H1 (cell line): ENCODE measurements at regions not wholly inside any gene's neighbourhood (a gene's known extent, or its start where the extent isn't known, plus 50 kb on each side); places are given as distances from the start of the nearest gene placed in this dataset.

ENCODE experiments used
- CTCF ChIA-PET: fragments of 300-600 bp; sonication (Branson Sonifier 250); formaldehyde crosslinking; loops from one replicate; lab custom pipeline; 2021; ENCODE audit not compliant: partially characterized antibody; lab: Charles Lee
- POLR2A ChIA-PET: fragments of 300-600 bp; sonication (Branson Sonifier 250); formaldehyde crosslinking; loops from one replicate; lab custom pipeline; 2021; ENCODE audit warnings: inconsistent platforms; ENCODE audit not compliant: partially characterized antibody; lab: Charles Lee
- DNase-seq, 2 experiments: peaks; one replicate each; pipeline versions ENCODE4 v3.0.0 to v3.0.0-alpha.2; 2010 to 2022; ENCODE audit warnings: low spot score in 2 of 2, low read depth in 1 of 2, mixed read lengths in 1 of 2
- FAIRE-seq: peaks from 2 replicates; lab custom pipeline; 2011; peaks lifted over from hg19 to GRCh38; lab: Jason Lieb, UNC
- H2AFZ ChIP-seq: 2 replicates; pipeline ENCODE4 v1.8.1; 2012; ENCODE audit warnings: low read length, inconsistent platforms
- H2AK5ac ChIP-seq: 2 replicates; pipeline ENCODE4 v1.6.1; 2013; ENCODE audit warnings: low read depth, low read length
- H2BK120ac ChIP-seq: replicated peaks from 2 replicates; pipeline ENCODE3; 2013; ENCODE audit warnings: low read depth, low read length, inconsistent platforms
- H2BK12ac ChIP-seq: 2 replicates; pipeline ENCODE4 v1.6.1; 2013; ENCODE audit warnings: low read depth, low read length
- H2BK15ac ChIP-seq: 2 replicates; pipeline ENCODE4 v1.6.1; 2013; ENCODE audit warnings: low read length
- H2BK20ac ChIP-seq: 2 replicates; pipeline ENCODE4 v1.6.1; 2013; ENCODE audit warnings: low read length
- H2BK5ac ChIP-seq: 2 replicates; pipeline ENCODE4 v1.6.1; 2013; ENCODE audit warnings: low read depth, low read length
- H3K14ac ChIP-seq: 2 replicates; pipeline ENCODE4 v1.6.1; 2013; ENCODE audit warnings: inconsistent platforms; ENCODE audit not compliant: insufficient read length
- H3K18ac ChIP-seq: 2 replicates; pipeline ENCODE4 v1.6.1; 2013; ENCODE audit warnings: low read length; ENCODE audit errors: extremely low read depth
- H3K23ac ChIP-seq: 2 replicates; pipeline ENCODE4 v1.6.1; 2013; ENCODE audit warnings: inconsistent platforms; ENCODE audit not compliant: insufficient read length
- H3K23me2 ChIP-seq: 2 replicates; pipeline ENCODE4 v1.6.1; 2013; ENCODE audit warnings: low read depth, low read length
- H3K27ac ChIP-seq: 2 replicates; pipeline ENCODE4 v1.6.1; 2011; ENCODE audit warnings: low read depth, low read length, inconsistent platforms
- H3K27me3 ChIP-seq, 4 experiments: replicated peaks in 1 of 4; 1 replicate in 1 of 4; 2 replicates in 3 of 4; pipeline versions ENCODE4 v1.6.1 to v1.8.1; 2011 to 2013; ENCODE audit warnings: low read length in 3 of 4, mild to moderate bottlenecking in 3 of 4, inconsistent platforms in 2 of 4, mixed read lengths in 2 of 4, moderate library complexity in 1 of 4; ENCODE audit not compliant: control insufficient read depth in 3 of 4, insufficient read depth in 3 of 4; ENCODE audit errors: extremely low read depth in 1 of 4
- H3K36me3 ChIP-seq, 4 experiments: 2 replicates each; pipeline versions ENCODE4 v1.6.1 to v1.8.1; 2011 to 2013; ENCODE audit warnings: mild to moderate bottlenecking in 4 of 4, low read length in 3 of 4, moderate library complexity in 2 of 4, control low read depth in 1 of 4, inconsistent platforms in 1 of 4; ENCODE audit not compliant: insufficient read depth in 4 of 4, control insufficient read depth in 2 of 4
- H3K4ac ChIP-seq: replicated peaks from 2 replicates; pipeline ENCODE3; 2013; ENCODE audit warnings: low read length, low read depth, mixed read lengths, inconsistent platforms; ENCODE audit not compliant: insufficient read length
- H3K4me1 ChIP-seq, 4 experiments: replicated peaks in 1 of 4; 1 replicate in 1 of 4; 2 replicates in 3 of 4; pipeline versions ENCODE4 v1.6.1 to v1.8.1; 2011 to 2013; ENCODE audit warnings: low read length in 3 of 4, inconsistent platforms in 2 of 4, mixed read lengths in 1 of 4; ENCODE audit not compliant: insufficient read depth in 4 of 4, control insufficient read depth in 3 of 4
- H3K4me2 ChIP-seq, 2 experiments: 2 replicates each; pipeline versions ENCODE4 v1.6.1 to v1.8.1; 2011 to 2013; ENCODE audit warnings: low read depth in 2 of 2, low read length in 2 of 2, control low read depth in 1 of 2, inconsistent platforms in 1 of 2, mild to moderate bottlenecking in 1 of 2; ENCODE audit not compliant: insufficient read depth in 1 of 2
- H3K4me3 ChIP-seq, 4 experiments: fragments of 200-600, 300-600 bp in 1 of 4; sonication (generic), shearing (Covaris generic), sonication (Bioruptor Twin) in 1 of 4; 2 replicates each; pipeline versions ENCODE4 v1.5.1 to v1.8.1; 2011 to 2016; ENCODE audit warnings: low read length in 4 of 4, low read depth in 3 of 4, control low read depth in 2 of 4, inconsistent platforms in 2 of 4, mild to moderate bottlenecking in 2 of 4, mixed read lengths in 1 of 4, moderate library complexity in 1 of 4; ENCODE audit not compliant: insufficient read depth in 2 of 4; ENCODE audit errors: extremely low read depth in 1 of 4
- H3K56ac ChIP-seq: replicated peaks from 2 replicates; pipeline ENCODE3; 2013; ENCODE audit warnings: low read depth, mild to moderate bottlenecking, mixed read lengths, low read length, inconsistent platforms; ENCODE audit not compliant: insufficient read length
- H3K79me1 ChIP-seq: 2 replicates; pipeline ENCODE4 v1.6.1; 2013; ENCODE audit warnings: low read depth, low read length, control low read depth
- H3K79me2 ChIP-seq, 2 experiments: 2 replicates each; pipeline versions ENCODE4 v1.6.1 to v1.8.1; 2012 to 2013; ENCODE audit warnings: low read length in 2 of 2, mild to moderate bottlenecking in 2 of 2, inconsistent platforms in 1 of 2; ENCODE audit not compliant: insufficient read depth in 2 of 2, control insufficient read depth in 1 of 2
- H3K9ac ChIP-seq, 4 experiments: replicated peaks in 1 of 4; 1 replicate in 1 of 4; 2 replicates in 3 of 4; pipeline versions ENCODE4 v1.6.1 to v1.8.1; 2011 to 2013; ENCODE audit warnings: low read depth in 3 of 4, low read length in 3 of 4, control low read depth in 2 of 4, mild to moderate bottlenecking in 2 of 4, moderate library complexity in 2 of 4, inconsistent platforms in 1 of 4; ENCODE audit errors: extremely low read depth in 1 of 4
- H3K9me3 ChIP-seq, 2 experiments: 2 replicates each; pipeline versions ENCODE4 v1.6.1 to v1.8.1; 2012 to 2013; ENCODE audit warnings: mild to moderate bottlenecking in 2 of 2, moderate library complexity in 2 of 2, control low read depth in 1 of 2, inconsistent platforms in 1 of 2, low read depth in 1 of 2, low read length in 1 of 2, mixed read lengths in 1 of 2; ENCODE audit not compliant: insufficient read depth in 2 of 2
- H4K20me1 ChIP-seq, 2 experiments: replicated peaks in 1 of 2; 2 replicates each; pipeline versions ENCODE3 to v1.8.1; 2011 to 2013; ENCODE audit warnings: inconsistent platforms in 2 of 2, low read length in 2 of 2, mild to moderate bottlenecking in 1 of 2; ENCODE audit not compliant: insufficient read depth in 2 of 2, control insufficient read depth in 1 of 2
- H4K5ac ChIP-seq: 2 replicates; pipeline ENCODE4 v1.6.1; 2013; ENCODE audit warnings: low read length, low read depth, mixed read lengths, inconsistent platforms; ENCODE audit not compliant: insufficient read length
- H4K8ac ChIP-seq: 2 replicates; pipeline ENCODE4 v1.8.0; 2013; ENCODE audit warnings: mild to moderate bottlenecking, moderate library complexity, low read length, inconsistent platforms; ENCODE audit not compliant: insufficient read depth; ENCODE audit errors: extremely low read depth
- H4K91ac ChIP-seq: replicated peaks from 2 replicates; pipeline ENCODE3; 2013; ENCODE audit warnings: low read length, mixed read lengths, inconsistent platforms; ENCODE audit not compliant: insufficient read length
- BRCA1 ChIP-seq: IDR thresholded peaks from 2 replicates; pipeline ENCODE4 v1.6.1; 2012; ENCODE audit warnings: low read depth, low read length, improper control_type of control experiment
- CBX8 ChIP-seq: fragments of 300-800, 300-1000 bp; sonication (generic); IDR thresholded peaks from 2 replicates; pipeline ENCODE4 v1.7.1; 2016; ENCODE audit warnings: low read depth, low read length, borderline replicate concordance
- CREB1 ChIP-seq: IDR thresholded peaks from 2 replicates; pipeline ENCODE4 v1.6.1; 2012; ENCODE audit warnings: inconsistent platforms
- FOSL1 ChIP-seq: IDR thresholded peaks from 2 replicates; pipeline ENCODE4 v1.6.1; 2011; ENCODE audit warnings: mild to moderate bottlenecking, low read depth, low read length, moderate library complexity; ENCODE audit not compliant: insufficient read depth
- JUND ChIP-seq: IDR thresholded peaks from 2 replicates; pipeline ENCODE4 v1.6.1; 2011; ENCODE audit warnings: mild to moderate bottlenecking, improper control_type of control experiment, low read length
- KDM5A ChIP-seq: fragments of 200-600 bp; IDR thresholded peaks from 2 replicates; pipeline ENCODE4 v1.7.1; 2012; ENCODE audit warnings: mild to moderate bottlenecking, low read length, inconsistent platforms, mixed read lengths
- NRF1 ChIP-seq: IDR thresholded peaks from 2 replicates; pipeline ENCODE4 v1.6.1; 2011; ENCODE audit warnings: mild to moderate bottlenecking, low read depth, low read length, improper control_type of control experiment
- PHF8 ChIP-seq: fragments of 200-600 bp; sonication (generic); conservative IDR thresholded peaks from 2 replicates; pipeline ENCODE4 v1.7.1; 2012; ENCODE audit warnings: low read depth, mild to moderate bottlenecking, inconsistent platforms, low read length, moderate library complexity
- POLR2AphosphoS5 ChIP-seq: IDR thresholded peaks from 2 replicates; pipeline ENCODE4 v1.6.1; 2011; ENCODE audit warnings: low read depth, low read length
- RAD21 ChIP-seq, 2 experiments: IDR thresholded peaks in 1 of 2; conservative IDR thresholded peaks in 1 of 2; 2 replicates each; pipeline ENCODE4 v1.6.1; 2011; ENCODE audit warnings: low read depth in 2 of 2, low read length in 2 of 2, improper control_type of control experiment in 1 of 2, inconsistent platforms in 1 of 2, mild to moderate bottlenecking in 1 of 2, moderate library complexity in 1 of 2
- SIN3A ChIP-seq, 2 experiments: IDR thresholded peaks in 1 of 2; conservative IDR thresholded peaks in 1 of 2; 2 replicates each; pipeline ENCODE4 v1.6.1; 2011 to 2012; ENCODE audit warnings: low read length in 2 of 2, improper control_type of control experiment in 1 of 2, low read depth in 1 of 2, mild to moderate bottlenecking in 1 of 2
- SP4 ChIP-seq: IDR thresholded peaks from 2 replicates; pipeline ENCODE4 v1.6.1; 2012; ENCODE audit warnings: low read length, inconsistent platforms
- TEAD4 ChIP-seq: IDR thresholded peaks from 2 replicates; pipeline ENCODE4 v1.6.1; 2012; ENCODE audit warnings: low read depth, low read length, inconsistent platforms, mixed read lengths
- YY1 ChIP-seq: IDR thresholded peaks from 2 replicates; pipeline ENCODE4 v1.6.1; 2011; ENCODE audit warnings: low read depth, mild to moderate bottlenecking, low read length
- WGBS, 2 experiments: shearing (Covaris generic) in 1 of 2; methylation state at CpG; one replicate each; pipeline versions ENCODE4 v1.1.6 to v1.1.7; 2013 to 2015; ENCODE audit warnings: low lambda C conversion rate in 2 of 2, mixed read lengths in 2 of 2, inconsistent platforms in 1 of 2, low coverage in 1 of 2, missing lambda C conversion rate in 1 of 2; ENCODE audit not compliant: insufficient replicate concordance in 2 of 2, insufficient coverage in 1 of 2, insufficient read length in 1 of 2; ENCODE audit errors: extremely low coverage in 1 of 2, missing lambda C conversion rate in 1 of 2; 5-methylcytosine and 5-hydroxymethylcytosine counted together

GRCh38 chr12:58030566-58031279 lies 89.4 kb downstream of the ATP23 start:
- DNase-seq, result no peak
- no peak overlapping the region for H3K4me2 ChIP-seq
- CTCF ChIA-PET, result interaction anchor here (0.6 to 0.9 kb wide), 2 partner anchors 74 to 167 kb away, joined by 3 to 4 read pairs; no protein-coding TSS in a partner anchor
- TF ChIP-seq PHF8 (no peak), SP4 (no peak), POLR2AphosphoS5 (no peak), YY1 (no peak), JUND (no peak), CBX8 (no peak), TEAD4 (no peak), SIN3A (conservative IDR thresholded peaks at IDR 0.05 in 1 of 2, IDR thresholded peaks at IDR 0.05 in 1 of 2; ENCODE audit: low read depth in 1 of 2, low read length in 2 of 2) (no peak), NRF1 (no peak), CREB1 (no peak), FOSL1 (no peak), BRCA1 (no peak), RAD21 (IDR thresholded peaks at IDR 0.05 in 1 of 2, conservative IDR thresholded peaks at IDR 0.05 in 1 of 2; ENCODE audit: low read depth in 2 of 2, low read length in 2 of 2) (no peak), KDM5A (no peak)

More at GRCh38 chr12:58030566-58031279, 89.4 kb downstream of the ATP23 start:
- H3K4ac ChIP-seq, result no peak overlapping the region
- no peak for FAIRE-seq
- POLR2A ChIA-PET, result no interaction called here
- H3K4me1 ChIP-seq, result peaks cover 0 to 3% (median 0%) of the 10 kb centered on the region in 4 experiments; a peak in 1 of 7 replicates
- no peaks in the 10 kb centered on the region for H3K79me1 ChIP-seq
- H3K18ac ChIP-seq, result no peak overlapping the region
- H2AK5ac ChIP-seq, result no peak overlapping the region
- no peak overlapping the region for H4K91ac ChIP-seq
- no peak overlapping the region for H3K56ac ChIP-seq
- H4K8ac ChIP-seq, result no peak overlapping the region
- H3K23me2 ChIP-seq, result no peaks in the 10 kb centered on the region
- no peak overlapping the region for H4K5ac ChIP-seq
- no peak overlapping the region for H3K9ac ChIP-seq
- H3K36me3 ChIP-seq, result no peaks in the 10 kb centered on the region
- H3K27ac ChIP-seq, result no peak overlapping the region
- WGBS, 2 experiments, result 88% methylated on average over 4 of the region's 4 CpGs; no CpG with 5 or more reads in 1 of the 2 experiments
- H2BK12ac ChIP-seq, result no peak overlapping the region
- no peak overlapping the region for H2AFZ ChIP-seq
- no peaks in the 10 kb centered on the region for H3K79me2 ChIP-seq
- H3K14ac ChIP-seq, result no peak overlapping the region
- no peak overlapping the region for H2BK15ac ChIP-seq
- H3K4me3 ChIP-seq, result no peak overlapping the region
- no peaks in the 10 kb centered on the region for H3K27me3 ChIP-seq
- H2BK120ac ChIP-seq, result no peak overlapping the region
- H2BK20ac ChIP-seq, result no peak overlapping the region
- no peak overlapping the region for H3K23ac ChIP-seq
- H3K9me3 ChIP-seq, result peaks cover 15 to 16% of the 10 kb centered on the region in 2 experiments
- no peak overlapping the region for H2BK5ac ChIP-seq
- no peaks in the 10 kb centered on the region for H4K20me1 ChIP-seq
